Ovary (tissue), 3 donors: ENCODE measurements at regions not wholly inside any gene's neighbourhood (a gene's known extent, or its start where the extent isn't known, plus 50 kb on each side); places are given as distances from the start of the nearest gene placed in this dataset.

ENCODE experiments used
- EP300 ChIP-seq: sonication (generic); formaldehyde crosslinking; IDR thresholded peaks from one replicate; pipeline ENCODE4 v1.6.1; 2017; ENCODE audit warnings: antibody characterized with exemption
- POLR2A ChIP-seq: fragments of 450-650 bp; IDR thresholded peaks from one replicate; pipeline ENCODE4 v1.6.1; 2017; ENCODE audit warnings: antibody characterized with exemption, mild to moderate bottlenecking, moderate library complexity
- TF ChIP-seq, protein P1 (sequence below), 3 donors: fragments of 450-650 bp in 2 of 3; fragments of 200-600 bp in 1 of 3; IDR thresholded peaks; one replicate each; pipeline versions ENCODE4 v1.5.1 to v1.8.0; 2016 to 2022; ENCODE audit warnings: antibody characterized with exemption in 3 of 3, mild to moderate bottlenecking in 1 of 3
- donor health status: DM: no; HTN: no; CAD: no.

DNA sequence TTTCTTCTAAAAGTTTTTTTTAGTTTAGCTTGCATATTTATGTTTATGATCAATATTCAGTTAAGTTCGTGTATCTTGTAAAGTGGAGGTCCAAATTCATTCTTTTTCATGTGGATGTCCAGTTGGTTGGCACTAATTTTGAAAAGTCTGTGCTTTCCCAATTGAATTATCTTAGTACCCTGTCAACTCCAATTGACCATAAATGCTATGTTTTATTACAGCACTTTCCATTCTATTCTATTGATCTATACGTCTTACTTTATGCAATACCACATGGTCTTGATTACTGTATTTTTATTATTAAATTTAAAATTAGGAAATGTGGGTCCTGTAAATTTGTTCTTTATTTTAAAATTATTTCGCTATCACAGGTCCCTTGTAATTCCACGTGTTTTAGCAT, 837.6 kb upstream of the SLC10A2 start:
- TF ChIP-seq, protein P1, sequence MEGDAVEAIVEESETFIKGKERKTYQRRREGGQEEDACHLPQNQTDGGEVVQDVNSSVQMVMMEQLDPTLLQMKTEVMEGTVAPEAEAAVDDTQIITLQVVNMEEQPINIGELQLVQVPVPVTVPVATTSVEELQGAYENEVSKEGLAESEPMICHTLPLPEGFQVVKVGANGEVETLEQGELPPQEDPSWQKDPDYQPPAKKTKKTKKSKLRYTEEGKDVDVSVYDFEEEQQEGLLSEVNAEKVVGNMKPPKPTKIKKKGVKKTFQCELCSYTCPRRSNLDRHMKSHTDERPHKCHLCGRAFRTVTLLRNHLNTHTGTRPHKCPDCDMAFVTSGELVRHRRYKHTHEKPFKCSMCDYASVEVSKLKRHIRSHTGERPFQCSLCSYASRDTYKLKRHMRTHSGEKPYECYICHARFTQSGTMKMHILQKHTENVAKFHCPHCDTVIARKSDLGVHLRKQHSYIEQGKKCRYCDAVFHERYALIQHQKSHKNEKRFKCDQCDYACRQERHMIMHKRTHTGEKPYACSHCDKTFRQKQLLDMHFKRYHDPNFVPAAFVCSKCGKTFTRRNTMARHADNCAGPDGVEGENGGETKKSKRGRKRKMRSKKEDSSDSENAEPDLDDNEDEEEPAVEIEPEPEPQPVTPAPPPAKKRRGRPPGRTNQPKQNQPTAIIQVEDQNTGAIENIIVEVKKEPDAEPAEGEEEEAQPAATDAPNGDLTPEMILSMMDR (IDR thresholded peaks at IDR 0.05), result no peak
- TF ChIP-seq EP300, result no peak
- TF ChIP-seq POLR2A, result no peak
